Caco-2 (cell line): ENCODE measurements at regions not wholly inside any gene's neighbourhood (a gene's known extent, or its start where the extent isn't known, plus 50 kb on each side); places are given as distances from the start of the nearest gene placed in this dataset.

Source experiments
- BruUV-seq: library from RNA; stranded (reverse); fragments of 400-500 nt; replicated peaks from 2 replicates; lab custom pipeline; 2021; lab: Mats Ljungman, UMichigan
- CTCF ChIA-PET: fragments of 300-600 bp; sonication (Branson Sonifier 250); formaldehyde crosslinking; loops from one replicate; lab custom pipeline; 2022; ENCODE audit warnings: antibody characterized with exemption; lab: Charles Lee
- POLR2A ChIA-PET: fragments of 300-600 bp; sonication (Branson Sonifier 250); formaldehyde crosslinking; loops from one replicate; lab custom pipeline; 2022; ENCODE audit warnings: antibody characterized with exemption; lab: Charles Lee
- DNase-seq, 2 experiments: peaks; one replicate each; pipeline versions ENCODE4 v3.0.0 to v3.0.0-alpha.2; 2020 to 2022
- H3K27me3 ChIP-seq: replicated peaks from 2 replicates; pipeline ENCODE4 v1.6.0; 2011; ENCODE audit warnings: low read length; ENCODE audit not compliant: control insufficient read depth, insufficient read depth
- H3K36me3 ChIP-seq: 2 replicates; pipeline ENCODE4 v1.5.1; 2011; ENCODE audit warnings: low read length; ENCODE audit not compliant: control insufficient read depth, insufficient read depth
- H3K4me1 ChIP-seq: fragments of 250-450 bp; sonication (Bioruptor Pico); 2 replicates; pipeline ENCODE4 v1.5.1; 2020; ENCODE audit warnings: mild to moderate bottlenecking
- H3K4me3 ChIP-seq: 2 replicates; pipeline ENCODE4 v1.5.1; 2011; ENCODE audit warnings: low read depth, mild to moderate bottlenecking, control low read depth, low read length
- H3K9me3 ChIP-seq: fragments of 250-450 bp; sonication (Bioruptor Pico); 2 replicates; pipeline ENCODE4 v1.5.1; 2020; ENCODE audit warnings: mild to moderate bottlenecking, moderate library complexity
- H3K27ac Mint-ChIP-seq: one replicate; pipeline ENCODE4 v1.8.0; 2022; ENCODE audit warnings: mixed read lengths; ENCODE audit not compliant: unreplicated experiment
- H3K27me3 Mint-ChIP-seq: one replicate; pipeline ENCODE4 v1.8.0; 2022; ENCODE audit warnings: mixed read lengths; ENCODE audit not compliant: insufficient read depth, unreplicated experiment
- H3K36me3 Mint-ChIP-seq: one replicate; pipeline ENCODE4 v1.8.0; 2022; ENCODE audit warnings: mild to moderate bottlenecking, mixed read lengths; ENCODE audit not compliant: insufficient read depth, unreplicated experiment
- H3K4me1 Mint-ChIP-seq: one replicate; pipeline ENCODE4 v1.8.0; 2022; ENCODE audit warnings: low read depth, mixed read lengths; ENCODE audit not compliant: unreplicated experiment
- H3K4me3 Mint-ChIP-seq: one replicate; pipeline ENCODE4 v1.8.0; 2022; ENCODE audit warnings: mild to moderate bottlenecking, moderate library complexity, mixed read lengths; ENCODE audit not compliant: unreplicated experiment
- H3K9me3 Mint-ChIP-seq: one replicate; pipeline ENCODE4 v1.8.0; 2022; ENCODE audit warnings: mixed read lengths; ENCODE audit not compliant: unreplicated experiment
- CTCF ChIP-seq, 2 experiments: fragments of 200-600 bp in 1 of 2; IDR thresholded peaks; 1 replicate in 1 of 2; 2 replicates in 1 of 2; pipeline versions ENCODE4 v1.5.1 to v1.8.0; 2011 to 2022; ENCODE audit warnings: antibody characterized with exemption in 1 of 2, control low read depth in 1 of 2, inconsistent platforms in 1 of 2, low read depth in 1 of 2, low read length in 1 of 2, mild to moderate bottlenecking in 1 of 2, moderate library complexity in 1 of 2; ENCODE audit not compliant: insufficient read depth in 1 of 2, severe bottlenecking in 1 of 2, unreplicated experiment in 1 of 2
- intact Hi-C: fragments of 100-400 bp; cut with micrococcal nuclease; formaldehyde crosslinking; loops from one replicate; pipeline ENCODE4 v1.10.0; 2022; ENCODE audit not compliant: unreplicated experiment

GRCh38 chr13:44762911-44763310, 186.8 kb upstream of the TSC22D1 start:
- peaks cover 74% of the 10 kb centered on the region for H3K4me1 ChIP-seq
- H3K36me3 ChIP-seq, result no peaks in the 10 kb centered on the region
- H3K4me3 ChIP-seq, result no peak overlapping the region
- no peaks in the 10 kb centered on the region for H3K9me3 Mint-ChIP-seq
- no peaks in the 10 kb centered on the region for H3K9me3 ChIP-seq
- no peaks in the 10 kb centered on the region for H3K27me3 ChIP-seq
- ChIA-PET POLR2A (no interaction called here), CTCF (no interaction called here)
- no peaks in the 10 kb centered on the region for H3K27me3 Mint-ChIP-seq
- peaks cover 55% of the 10 kb centered on the region for H3K4me1 Mint-ChIP-seq
- H3K36me3 Mint-ChIP-seq, result no peaks in the 10 kb centered on the region
- DNase-seq, result no peak
- H3K27ac Mint-ChIP-seq, result peak overlapping the region; percentile 34
- no TSS peak for BruUV-seq
- intact Hi-C loops, result no loop called here
- TF ChIP-seq CTCF (IDR thresholded peaks at IDR 0.05; ENCODE audit: insufficient read depth in 1 of 2, low read depth in 1 of 2, low read length in 1 of 2, severe bottlenecking in 1 of 2, unreplicated experiment in 1 of 2), result no peak
- H3K4me3 Mint-ChIP-seq, result no peak overlapping the region

- intact Hi-C loops, result no loop called here
- BruUV-seq, result no TSS peak
These were observed 184.3 kb upstream of the TSC22D1 start for GRCh38 chr13:44760434-44760833.

GRCh38 chr13:44759384-44760360, 183.5 kb upstream of the TSC22D1 start:
- BruUV-seq, result no TSS peak
- Histone ChIP-seq H3K4me3 (no peak overlapping the region), H3K9me3 (no peaks in the 10 kb centered on the region), H3K36me3 (no peaks in the 10 kb centered on the region), H3K27me3 (no peaks in the 10 kb centered on the region), H3K4me1 (peaks cover 72% of the 10 kb centered on the region)
- no peak for TF ChIP-seq CTCF (IDR thresholded peaks at IDR 0.05; ENCODE audit: insufficient read depth in 1 of 2, low read depth in 1 of 2, low read length in 1 of 2, severe bottlenecking in 1 of 2, unreplicated experiment in 1 of 2)
- CTCF ChIA-PET, result no interaction called here
- Mint-ChIP-seq H3K4me3 (no peak overlapping the region), H3K9me3 (no peaks in the 10 kb centered on the region), H3K27ac (peak overlapping the region; percentile 74), H3K4me1 (peaks cover 54% of the 10 kb centered on the region), H3K36me3 (no peaks in the 10 kb centered on the region), H3K27me3 (no peaks in the 10 kb centered on the region)
- POLR2A ChIA-PET, result no interaction called here
- DNase-seq, result no peak
- intact Hi-C loops, result no loop called here

More at GRCh38 chr13:44760434-44760833, 184.3 kb upstream of the TSC22D1 start:
- Histone ChIP-seq H3K36me3 (no peaks in the 10 kb centered on the region), H3K4me3 (no peak overlapping the region), H3K9me3 (no peaks in the 10 kb centered on the region), H3K27me3 (no peaks in the 10 kb centered on the region), H3K4me1 (peaks cover 73% of the 10 kb centered on the region)
- DNase-seq, result no peak
- TF ChIP-seq CTCF (IDR thresholded peaks at IDR 0.05; ENCODE audit: insufficient read depth in 1 of 2, low read depth in 1 of 2, low read length in 1 of 2, severe bottlenecking in 1 of 2, unreplicated experiment in 1 of 2), result no peak
- H3K4me3 Mint-ChIP-seq, result no peak overlapping the region
- H3K4me1 Mint-ChIP-seq, result peaks cover 55% of the 10 kb centered on the region
- no peak overlapping the region for H3K27ac Mint-ChIP-seq
- H3K27me3 Mint-ChIP-seq, result no peaks in the 10 kb centered on the region
- CTCF ChIA-PET, result no interaction called here
- POLR2A ChIA-PET, result no interaction called here
- no peaks in the 10 kb centered on the region for H3K9me3 Mint-ChIP-seq
- no peaks in the 10 kb centered on the region for H3K36me3 Mint-ChIP-seq
